ENCODE measurements at regions not wholly inside any gene's neighbourhood (a gene's known extent, or its start where the extent isn't known, plus 50 kb on each side); places are given as distances from the start of the nearest gene placed in this dataset.
"Not testable (repeated sequence)": the region's sequence is repeated elsewhere in the genome, so short reads cannot be mapped to it uniquely, and the experiment has no call there.

DNA sequence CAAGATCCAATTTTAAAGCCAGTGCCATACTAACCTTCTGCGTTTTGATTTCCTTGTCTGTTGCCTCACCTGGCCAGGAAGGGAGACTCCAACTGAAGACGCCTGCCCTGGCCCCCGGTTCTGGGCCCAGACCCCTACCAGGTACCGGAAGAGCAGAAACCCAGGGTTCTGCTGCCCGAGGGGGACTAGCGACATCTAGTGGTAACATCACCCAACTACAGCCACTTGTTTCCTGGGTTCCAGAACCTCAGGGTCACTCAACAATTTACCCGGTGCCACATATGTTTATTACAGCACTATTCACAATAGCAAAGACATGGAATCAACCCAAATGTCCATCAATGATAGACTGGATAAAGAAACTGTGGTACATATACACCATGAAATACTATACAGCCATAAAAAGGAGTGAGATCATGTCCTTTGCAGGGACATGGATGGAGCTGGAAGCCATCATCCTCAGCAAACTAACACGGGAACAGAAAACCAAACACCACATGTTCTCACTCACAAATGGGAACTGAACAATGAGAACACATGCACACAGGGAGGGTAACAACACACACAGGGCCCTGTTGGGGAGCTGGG lies 268.7 kb upstream of the IRX4 start:
- DNase-seq (ENCODE audit: low spot score) = not testable (repeated sequence)

DNA sequence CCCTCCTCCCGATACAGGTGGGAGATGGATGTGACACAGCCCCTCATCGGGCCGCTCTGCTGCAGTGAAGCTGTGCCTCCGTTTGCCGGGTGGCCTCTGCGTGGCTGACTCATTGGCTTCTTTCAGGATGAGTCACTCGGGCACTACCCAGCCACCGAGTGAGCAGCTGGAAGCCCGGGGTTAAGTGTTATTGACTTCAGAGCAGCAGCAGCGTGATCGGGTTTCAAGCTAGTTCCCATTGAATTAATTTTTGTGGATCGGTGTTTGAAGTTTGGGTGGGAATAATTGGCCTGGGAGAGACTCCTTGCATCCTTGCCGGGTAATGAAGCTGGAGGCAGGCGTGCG lies 266.4 kb upstream of the IRX4 start:
- DNase-seq (ENCODE audit: low spot score) = no peak

GRCh38 chr5:2148312-2149194 lies 265.8 kb upstream of the IRX4 start:
- DNase-seq (ENCODE audit: low spot score) = no peak

GRCh38 chr5:2147504-2148311 lies 265.0 kb upstream of the IRX4 start:
- no peak for DNase-seq (ENCODE audit: low spot score)

DNA sequence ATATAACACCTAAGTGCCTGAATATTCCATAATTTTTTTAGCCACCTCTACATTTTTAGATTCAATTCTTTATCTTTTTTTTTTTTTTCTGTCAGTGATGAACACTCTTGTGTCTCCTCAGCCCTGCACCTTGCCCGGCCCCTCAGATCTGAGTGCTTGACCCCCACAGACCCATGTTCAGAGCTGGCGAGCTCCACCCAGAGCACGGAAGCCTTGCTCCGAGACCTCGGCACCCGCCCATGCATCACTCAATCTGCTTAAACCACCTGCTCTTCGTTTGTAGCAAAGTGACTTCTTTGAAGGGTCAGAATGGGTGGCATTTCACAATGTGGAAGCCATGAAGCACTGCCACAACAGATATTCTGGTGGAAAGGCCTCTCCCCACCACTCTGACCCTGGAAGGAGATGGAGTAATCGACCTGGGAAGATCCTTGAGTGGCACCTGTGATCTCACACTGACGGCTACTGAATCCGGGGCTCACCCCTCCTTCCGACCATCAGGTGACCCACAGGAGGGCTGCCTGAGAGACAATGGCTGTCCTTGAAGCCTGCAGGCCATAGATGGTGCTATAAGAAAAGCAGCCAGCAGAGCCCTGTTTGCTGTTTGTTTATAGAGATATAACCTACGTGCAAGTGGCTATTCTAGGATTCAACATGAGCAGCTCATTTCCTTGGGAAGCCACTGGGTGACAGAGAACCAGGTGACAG lies 261.1 kb upstream of the IRX4 start:
- DNase-seq (ENCODE audit: low spot score) = no peak

GRCh38 chr5:2143088-2143487 lies 260.4 kb upstream of the IRX4 start:
- no peak for DNase-seq (ENCODE audit: low spot score)

DNA sequence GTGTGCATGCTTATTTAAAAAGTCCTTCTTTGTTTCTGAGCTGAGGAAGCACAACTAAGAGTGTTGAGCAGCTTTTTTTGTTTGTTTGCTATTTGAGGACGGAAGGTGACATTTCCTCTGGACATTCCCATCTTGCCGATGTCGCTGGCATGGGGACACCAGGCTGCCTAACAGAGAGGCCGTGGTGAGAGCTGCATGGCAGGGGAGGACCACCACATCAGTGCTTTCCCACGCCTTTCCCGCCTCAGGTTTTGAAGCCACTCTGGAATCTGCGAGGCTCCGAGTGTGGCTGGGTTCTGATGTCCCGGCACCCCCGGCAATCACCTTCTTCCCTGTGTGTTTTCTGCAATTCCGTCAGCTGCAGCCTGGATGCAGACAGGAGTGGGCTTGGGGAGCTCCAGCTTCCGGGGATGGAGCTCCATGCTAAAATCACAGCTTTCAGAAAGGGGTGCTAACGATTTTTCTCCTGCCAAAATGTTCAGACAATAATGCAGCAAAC lies 259.8 kb upstream of the IRX4 start:
- DNase-seq (ENCODE audit: low spot score) = no peak

DNA sequence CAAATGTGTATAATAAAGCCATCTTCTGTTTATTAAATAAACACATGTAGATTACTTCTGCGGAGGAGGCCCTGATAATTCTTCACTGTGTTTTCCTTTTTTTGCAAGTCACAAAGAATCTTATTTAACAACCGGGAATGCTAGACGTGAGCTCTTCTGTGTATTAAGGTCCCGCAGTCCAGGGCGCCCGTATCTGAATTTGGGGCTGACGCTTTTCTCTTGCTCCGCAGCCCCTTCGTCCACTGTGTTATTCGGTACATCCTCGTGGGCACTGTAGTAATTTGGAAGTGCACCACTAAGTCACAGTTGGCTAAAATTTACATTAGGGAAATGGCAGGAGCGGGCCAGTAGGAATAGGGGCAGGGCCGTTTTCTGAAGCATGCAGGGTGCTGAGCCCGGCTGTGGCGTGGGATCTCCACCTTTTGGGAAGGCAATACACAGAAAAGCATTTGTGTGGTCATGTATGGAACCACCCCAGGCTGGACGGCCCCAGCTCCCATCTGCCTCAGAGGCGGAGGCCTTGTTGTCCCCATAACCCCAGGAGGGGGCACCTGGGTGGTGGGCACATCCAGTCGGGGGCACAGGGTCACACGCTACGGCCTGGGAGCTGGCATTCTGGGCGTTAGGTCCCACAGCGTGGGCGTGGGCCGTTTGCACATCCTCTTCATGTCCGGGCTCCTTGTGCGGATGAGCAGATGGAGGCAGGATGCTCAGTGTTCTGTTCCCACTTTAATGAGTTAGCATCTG lies 258.7 kb upstream of the IRX4 start:
- no peak for DNase-seq (ENCODE audit: low spot score)

DNA sequence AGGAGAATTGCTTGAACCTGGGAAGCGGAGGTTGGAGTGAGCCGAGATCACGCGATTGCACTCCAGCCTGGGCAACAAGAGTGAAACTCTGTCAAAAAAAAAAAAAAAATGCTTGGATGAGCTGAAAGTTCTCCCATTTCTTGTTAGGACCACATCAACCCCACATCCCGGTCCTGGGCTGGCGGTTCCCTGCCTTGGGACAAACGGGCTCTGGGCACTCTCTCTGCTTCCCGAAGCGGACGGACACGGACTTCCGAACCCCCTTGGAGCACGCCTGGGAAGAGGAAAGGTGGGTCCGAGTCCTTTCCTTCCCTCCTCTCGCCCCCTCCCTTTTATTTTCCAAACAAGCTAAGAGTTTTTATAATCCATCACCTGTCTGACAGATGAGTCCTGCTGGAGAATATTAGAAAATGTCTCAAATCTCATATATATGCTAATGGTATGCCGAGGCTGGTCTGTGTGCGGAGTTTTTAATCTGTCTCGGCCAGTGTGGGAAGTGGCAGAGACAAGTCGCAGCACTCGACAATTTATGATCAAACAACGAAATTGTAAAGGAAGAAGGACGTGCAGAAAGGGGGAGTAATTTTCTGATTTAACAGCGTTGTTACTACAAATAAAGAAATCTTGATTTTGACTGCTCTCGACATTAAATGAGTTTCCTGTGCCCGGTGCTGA lies 257.9 kb upstream of the IRX4 start:
- no peak for DNase-seq (ENCODE audit: low spot score)

DNA sequence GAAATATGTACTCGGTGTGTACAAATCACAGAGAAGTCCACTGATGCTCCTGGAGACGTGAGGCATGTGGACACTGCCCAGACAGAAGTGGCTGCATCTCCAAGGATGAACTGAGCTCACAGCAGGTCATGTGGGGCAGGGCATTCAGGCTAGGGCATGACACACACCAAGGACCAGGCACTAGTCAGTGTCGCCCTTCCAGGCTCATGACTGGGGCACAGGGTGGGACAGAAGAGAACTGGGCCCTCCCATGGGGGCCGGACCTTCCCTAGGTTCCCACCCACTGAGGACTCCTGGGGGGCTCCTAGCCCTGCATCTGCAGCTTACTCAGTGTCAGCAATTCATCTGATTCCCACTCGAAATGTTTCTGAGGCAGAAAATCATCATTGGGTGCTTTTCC lies 256.8 kb upstream of the IRX4 start:
- DNase-seq (ENCODE audit: low spot score) = no peak

DNA sequence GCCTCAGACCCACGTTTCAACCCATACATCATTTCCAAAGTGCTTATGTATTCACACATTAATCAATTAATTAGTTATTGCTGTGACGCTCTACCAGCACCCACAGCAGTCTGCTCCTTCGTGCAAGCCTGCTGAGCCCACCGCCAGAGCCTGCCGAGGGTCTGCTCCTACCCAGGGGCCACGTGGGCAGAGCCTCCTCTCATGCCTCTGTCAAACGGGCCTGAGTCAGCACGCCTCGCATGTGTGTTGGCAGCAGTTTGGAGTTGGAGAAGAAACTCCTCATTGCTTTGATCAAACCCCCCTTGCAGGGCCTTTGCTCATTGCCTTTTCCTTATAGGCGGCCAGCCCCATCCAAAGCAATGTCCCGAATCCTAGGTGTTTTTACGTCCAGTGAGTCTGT lies 256.2 kb upstream of the IRX4 start:
- DNase-seq (ENCODE audit: low spot score) = no peak

- no peak for DNase-seq (ENCODE audit: low spot score)
These were observed 254.8 kb upstream of the IRX4 start for GRCh38 chr5:2137444-2138050.

DNA sequence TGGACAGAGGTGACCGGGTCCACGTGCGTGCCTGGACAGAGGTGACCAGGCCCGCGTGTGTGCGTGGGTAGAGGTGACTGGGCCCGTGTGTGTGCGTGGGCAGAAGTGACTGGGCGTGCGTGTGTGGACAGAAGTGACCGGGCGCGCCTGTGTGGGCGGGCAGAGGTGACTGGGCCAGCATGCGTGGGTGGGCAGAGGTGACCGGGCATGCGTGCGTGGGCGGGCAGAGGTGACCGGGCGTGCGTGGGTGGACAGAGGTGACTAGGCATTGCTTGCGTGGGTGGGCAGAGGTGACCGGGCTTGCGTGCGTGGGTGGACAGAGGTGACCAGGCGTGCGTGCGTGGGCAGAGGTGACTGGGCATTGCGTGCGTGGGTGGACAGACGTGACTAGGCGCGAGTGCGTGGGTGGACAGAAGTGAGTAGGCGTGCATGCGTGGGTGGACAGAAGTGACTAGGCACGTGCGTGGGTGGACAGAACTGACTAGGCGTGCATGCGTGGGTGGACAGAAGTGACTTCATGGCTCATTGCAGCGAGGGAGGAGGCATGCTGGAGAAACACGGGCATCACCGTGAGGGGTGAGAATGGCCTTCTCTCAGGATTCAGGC lies 254.1 kb upstream of the IRX4 start:
- no peak for DNase-seq (ENCODE audit: low spot score)

GRCh38 chr5:2135833-2136232 lies 253.1 kb upstream of the IRX4 start:
- DNase-seq (ENCODE audit: low spot score) = no peak

GRCh38 chr5:2135354-2135753 lies 252.6 kb upstream of the IRX4 start:
- DNase-seq (ENCODE audit: low spot score) = no peak

GRCh38 chr5:2134543-2135292 lies 252.0 kb upstream of the IRX4 start:
- DNase-seq (ENCODE audit: low spot score) = no peak

- DNase-seq (ENCODE audit: low spot score) = no peak
These were observed 251.2 kb upstream of the IRX4 start for GRCh38 chr5:2133936-2134335.

GRCh38 chr5:2133080-2133479 lies 250.4 kb upstream of the IRX4 start:
- no peak for DNase-seq (ENCODE audit: low spot score)

GRCh38 chr5:2132497-2132847 lies 249.7 kb upstream of the IRX4 start:
- no peak for DNase-seq (ENCODE audit: low spot score)

All from pons (tissue), 1 donor.